Astrocyte (in vitro differentiated cells and primary cell): ENCODE measurements at regions not wholly inside any gene's neighbourhood (a gene's known extent, or its start where the extent isn't known, plus 50 kb on each side); places are given as distances from the start of the nearest gene placed in this dataset.

ENCODE experiments used
- CTCF ChIP-seq: IDR thresholded peaks from 2 replicates; pipeline ENCODE4 v1.5.1; 2011; ENCODE audit warnings: low read depth, mild to moderate bottlenecking, inconsistent platforms, low read length, moderate library complexity; ENCODE audit not compliant: insufficient read depth
- EZH2 ChIP-seq: IDR thresholded peaks from 2 replicates; pipeline ENCODE4 v1.6.1; 2012; ENCODE audit warnings: mild to moderate bottlenecking, low read length, inconsistent platforms; ENCODE audit not compliant: insufficient read depth

- TF ChIP-seq EZH2 (no peak), CTCF (no peak)
Measured at GRCh38 chr5:117893211-117893610, 1095.1 kb downstream of the DTWD2 start.
